Nephron (organoid): ENCODE measurements at regions not wholly inside any gene's neighbourhood (a gene's known extent, or its start where the extent isn't known, plus 50 kb on each side); places are given as distances from the start of the nearest gene placed in this dataset.
A peak's percentile ranks its signal among the peaks of the same experiment; 100 is the strongest.

Experiments
- H3K27ac Mint-ChIP-seq, 3 experiments: 2 replicates each; pipeline ENCODE4 v1.8.0; 2020; ENCODE audit warnings: mixed read lengths in 3 of 3, mild to moderate bottlenecking in 2 of 3, moderate library complexity in 1 of 3
- H3K27me3 Mint-ChIP-seq: 2 replicates; pipeline ENCODE4 v1.8.0; 2021; ENCODE audit warnings: low read depth, mild to moderate bottlenecking, moderate library complexity, mixed read lengths
- H3K36me3 Mint-ChIP-seq: 2 replicates; pipeline ENCODE4 v1.8.0; 2020; ENCODE audit warnings: low read depth, mixed read lengths
- H3K4me1 Mint-ChIP-seq: 2 replicates; pipeline ENCODE4 v1.8.0; 2020; ENCODE audit warnings: mixed read lengths
- H3K4me3 Mint-ChIP-seq, 3 experiments: 2 replicates each; pipeline ENCODE4 v1.8.0; 2020; ENCODE audit warnings: mild to moderate bottlenecking in 3 of 3, mixed read lengths in 3 of 3, moderate library complexity in 2 of 3
- H3K9me3 Mint-ChIP-seq: 2 replicates; pipeline ENCODE4 v1.8.0; 2020; ENCODE audit warnings: mixed read lengths
- TF ChIP-seq, protein P1 (sequence below), 3 experiments: fragments of 200-600 bp; sonication (generic); IDR thresholded peaks; one replicate each; pipeline ENCODE4 v1.5.0; 2021; ENCODE audit warnings: antibody characterized with exemption in 3 of 3; ENCODE audit not compliant: unreplicated experiment in 3 of 3

DNA sequence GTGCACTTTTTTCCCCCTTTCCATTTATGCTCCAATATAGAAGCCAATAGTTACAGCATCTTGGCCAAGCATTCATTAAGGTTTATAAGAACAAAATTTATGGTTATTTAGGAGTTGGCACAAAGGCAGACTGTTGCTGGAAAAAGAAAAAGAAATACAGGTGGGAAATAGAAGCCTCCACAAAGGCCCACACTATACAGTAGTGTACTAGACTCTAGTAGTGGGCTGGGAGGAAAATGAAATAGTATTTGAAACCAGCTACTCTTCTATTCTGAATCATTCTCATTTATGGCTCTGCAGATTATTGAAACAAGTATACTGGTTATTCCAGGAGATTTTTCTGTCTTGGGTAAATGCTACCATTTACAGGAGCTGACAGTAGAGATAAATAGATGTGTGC, 80.9 kb upstream of the CDK6 start:
- Mint-ChIP-seq H3K4me3 (no peak overlapping the region), H3K4me1 (no peaks in the 10 kb centered on the region), H3K27ac (peak overlapping the region; percentile 6 to 63 (median 8))

DNA sequence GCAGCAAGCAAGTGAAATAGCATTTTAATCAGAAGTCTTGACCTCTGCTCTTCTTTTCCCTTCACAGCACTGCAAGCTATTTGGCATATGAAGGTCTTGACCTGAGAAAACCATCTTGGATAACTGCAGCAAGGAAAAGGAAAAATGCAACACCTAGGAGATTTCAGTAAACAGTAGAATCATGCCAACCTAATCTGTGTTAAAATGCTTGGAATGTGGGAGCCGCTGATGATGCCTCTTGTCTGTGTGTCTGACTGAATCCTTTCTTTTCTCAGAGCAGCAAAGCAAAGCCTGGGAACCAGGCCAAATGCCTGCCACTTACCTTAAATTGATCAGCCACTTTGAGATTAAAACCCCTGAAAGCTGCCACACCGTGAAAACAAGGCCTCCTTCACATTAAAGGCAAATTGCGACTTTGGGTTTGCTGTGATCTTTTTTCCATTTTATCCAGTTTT, 80.4 kb upstream of the CDK6 start:
- TF ChIP-seq, protein P1, sequence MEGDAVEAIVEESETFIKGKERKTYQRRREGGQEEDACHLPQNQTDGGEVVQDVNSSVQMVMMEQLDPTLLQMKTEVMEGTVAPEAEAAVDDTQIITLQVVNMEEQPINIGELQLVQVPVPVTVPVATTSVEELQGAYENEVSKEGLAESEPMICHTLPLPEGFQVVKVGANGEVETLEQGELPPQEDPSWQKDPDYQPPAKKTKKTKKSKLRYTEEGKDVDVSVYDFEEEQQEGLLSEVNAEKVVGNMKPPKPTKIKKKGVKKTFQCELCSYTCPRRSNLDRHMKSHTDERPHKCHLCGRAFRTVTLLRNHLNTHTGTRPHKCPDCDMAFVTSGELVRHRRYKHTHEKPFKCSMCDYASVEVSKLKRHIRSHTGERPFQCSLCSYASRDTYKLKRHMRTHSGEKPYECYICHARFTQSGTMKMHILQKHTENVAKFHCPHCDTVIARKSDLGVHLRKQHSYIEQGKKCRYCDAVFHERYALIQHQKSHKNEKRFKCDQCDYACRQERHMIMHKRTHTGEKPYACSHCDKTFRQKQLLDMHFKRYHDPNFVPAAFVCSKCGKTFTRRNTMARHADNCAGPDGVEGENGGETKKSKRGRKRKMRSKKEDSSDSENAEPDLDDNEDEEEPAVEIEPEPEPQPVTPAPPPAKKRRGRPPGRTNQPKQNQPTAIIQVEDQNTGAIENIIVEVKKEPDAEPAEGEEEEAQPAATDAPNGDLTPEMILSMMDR (IDR thresholded peaks at IDR 0.05; ENCODE audit: unreplicated experiment in 3 of 3), result no peak
- peaks cover 9% of the 10 kb centered on the region for H3K9me3 Mint-ChIP-seq
- H3K4me1 Mint-ChIP-seq, result no peaks in the 10 kb centered on the region
- peak overlapping the region; percentile 6 to 63 (median 8) for H3K27ac Mint-ChIP-seq
- H3K36me3 Mint-ChIP-seq, result no peaks in the 10 kb centered on the region
- H3K27me3 Mint-ChIP-seq, result no peaks in the 10 kb centered on the region
- H3K4me3 Mint-ChIP-seq, result no peak overlapping the region

More for the DNA sequence above, 80.9 kb upstream of the CDK6 start:
- no peaks in the 10 kb centered on the region for H3K36me3 Mint-ChIP-seq
- TF ChIP-seq, protein P1 (IDR thresholded peaks at IDR 0.05; ENCODE audit: unreplicated experiment in 3 of 3), result no peak
- H3K27me3 Mint-ChIP-seq, result no peaks in the 10 kb centered on the region
- H3K9me3 Mint-ChIP-seq, result peaks cover 13% of the 10 kb centered on the region

DNA sequence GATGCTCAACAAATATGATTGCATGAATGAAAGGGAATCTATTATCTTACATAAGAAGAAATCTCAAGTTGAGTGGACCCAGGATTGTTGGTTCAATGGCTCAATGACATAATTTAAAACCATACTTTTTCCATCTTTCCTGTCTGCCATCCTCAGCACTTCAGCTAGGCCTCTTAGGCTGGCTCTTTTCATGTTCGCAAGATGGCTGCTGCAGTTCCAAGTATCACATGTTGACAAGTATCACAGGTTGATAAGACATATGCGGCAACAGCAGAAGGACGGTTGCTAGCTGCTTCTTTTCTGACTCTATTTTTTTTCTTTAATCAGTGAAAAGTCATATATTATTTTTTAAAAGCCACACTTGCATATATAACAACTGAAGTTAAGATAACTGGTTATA, 79.0 kb upstream of the CDK6 start:
- no peaks in the 10 kb centered on the region for H3K36me3 Mint-ChIP-seq
- H3K4me1 Mint-ChIP-seq, result no peaks in the 10 kb centered on the region
- no peak overlapping the region for H3K4me3 Mint-ChIP-seq
- TF ChIP-seq, protein P1 (IDR thresholded peaks at IDR 0.05; ENCODE audit: unreplicated experiment in 3 of 3), result no peak
- H3K27me3 Mint-ChIP-seq, result no peaks in the 10 kb centered on the region
- no peak overlapping the region for H3K27ac Mint-ChIP-seq
- H3K9me3 Mint-ChIP-seq, result peaks cover under 1% of the 10 kb centered on the region

DNA sequence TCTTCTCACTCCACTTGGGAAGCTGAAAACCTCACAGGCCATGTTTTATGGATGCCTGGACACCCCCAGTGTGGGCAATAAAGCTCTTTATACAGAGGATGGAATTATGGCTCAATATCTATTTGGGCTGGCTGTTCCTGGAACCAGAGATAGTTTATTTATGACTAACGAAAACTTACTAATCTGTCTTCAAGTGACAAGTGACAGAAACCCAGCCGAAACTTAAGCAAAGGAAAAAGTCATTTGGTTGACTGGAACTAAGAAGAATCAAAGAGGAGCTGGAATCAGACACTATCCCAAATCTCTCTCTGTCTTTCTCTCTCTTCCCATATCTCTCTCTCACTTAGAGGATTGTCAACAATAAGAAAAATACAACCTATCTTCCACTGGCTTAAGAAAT, 78.3 kb upstream of the CDK6 start:
- H3K36me3 Mint-ChIP-seq, result no peaks in the 10 kb centered on the region
- H3K27ac Mint-ChIP-seq, result no peak overlapping the region
- H3K27me3 Mint-ChIP-seq, result no peaks in the 10 kb centered on the region
- H3K4me1 Mint-ChIP-seq, result no peaks in the 10 kb centered on the region
- no peaks in the 10 kb centered on the region for H3K9me3 Mint-ChIP-seq
- TF ChIP-seq, protein P1 (IDR thresholded peaks at IDR 0.05; ENCODE audit: unreplicated experiment in 3 of 3), result no peak
- no peak overlapping the region for H3K4me3 Mint-ChIP-seq

DNA sequence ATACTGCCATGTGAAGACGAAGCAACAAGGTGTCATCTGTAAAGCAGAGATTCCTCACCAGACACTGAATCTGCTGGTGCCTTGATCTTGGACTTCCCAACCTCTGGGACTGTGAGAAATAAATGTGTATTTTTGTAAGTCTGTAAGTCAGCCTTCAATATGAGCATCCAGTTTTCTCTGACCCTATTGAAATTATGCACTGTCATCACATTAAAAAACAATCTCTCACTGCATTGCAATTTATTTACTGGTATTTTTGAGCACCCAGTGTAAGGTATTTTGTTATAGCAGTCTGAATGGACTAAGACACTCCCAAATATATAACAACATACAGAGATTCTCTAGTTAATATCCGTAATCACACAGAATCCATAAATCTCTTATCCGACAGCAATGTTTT, 77.5 kb upstream of the CDK6 start:
- Mint-ChIP-seq H3K27me3 (no peaks in the 10 kb centered on the region), H3K4me3 (no peak overlapping the region), H3K9me3 (no peaks in the 10 kb centered on the region), H3K27ac (no peak overlapping the region), H3K4me1 (no peaks in the 10 kb centered on the region), H3K36me3 (no peaks in the 10 kb centered on the region)
- TF ChIP-seq, protein P1 (IDR thresholded peaks at IDR 0.05; ENCODE audit: unreplicated experiment in 3 of 3), result no peak

DNA sequence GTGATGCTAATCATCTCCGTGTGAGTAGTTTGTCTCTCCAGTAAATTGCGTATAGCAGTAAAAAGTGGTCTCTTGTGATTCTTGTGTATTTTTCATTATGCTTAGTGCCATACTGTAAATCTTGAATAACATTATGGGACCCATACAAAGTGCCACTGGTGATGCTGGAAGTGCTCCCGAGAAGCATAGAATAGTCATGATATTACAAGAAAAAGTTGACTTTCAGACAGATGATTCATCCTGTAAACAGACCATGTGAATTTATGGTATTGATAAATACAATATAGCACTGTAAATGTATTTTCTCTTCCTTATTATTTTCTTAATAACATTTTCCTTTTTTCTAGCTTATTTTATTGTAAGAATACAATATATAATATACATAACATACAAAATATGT, 74.6 kb upstream of the CDK6 start:
- Mint-ChIP-seq H3K36me3 (no peaks in the 10 kb centered on the region), H3K9me3 (no peaks in the 10 kb centered on the region), H3K4me3 (no peak overlapping the region), H3K27me3 (no peaks in the 10 kb centered on the region), H3K4me1 (no peaks in the 10 kb centered on the region), H3K27ac (no peak overlapping the region)
- TF ChIP-seq, protein P1 (IDR thresholded peaks at IDR 0.05; ENCODE audit: unreplicated experiment in 3 of 3), result no peak
